GM23248 (cell line): ENCODE measurements at regions not wholly inside any gene's neighbourhood (a gene's known extent, or its start where the extent isn't known, plus 50 kb on each side); places are given as distances from the start of the nearest gene placed in this dataset.
"Not testable (repeated sequence)": the region's sequence is repeated elsewhere in the genome, so short reads cannot be mapped to it uniquely, and the experiment has no call there.

ENCODE experiments used
- DNase-seq: peaks from one replicate; pipeline ENCODE4 v3.0.0-alpha.2; 2015
- H2AFZ ChIP-seq: fragments of 200-600 bp; sonication (generic); 2 replicates; pipeline ENCODE4 v1.6.1; 2016; ENCODE audit warnings: antibody characterized with exemption
- H3F3A ChIP-seq: fragments of 200-600 bp; sonication (generic); 2 replicates; pipeline ENCODE4 v1.6.1; 2016; ENCODE audit warnings: mild to moderate bottlenecking, antibody characterized with exemption, mixed run types; ENCODE audit not compliant: insufficient read depth
- H3K27ac ChIP-seq: fragments of 200-600 bp; sonication (generic); 2 replicates; pipeline ENCODE4 v1.5.1; 2016; ENCODE audit warnings: mild to moderate bottlenecking
- H3K27me3 ChIP-seq: fragments of 200-600 bp; sonication (generic); replicated peaks from 2 replicates; pipeline ENCODE4 v1.6.1; 2016; ENCODE audit warnings: mild to moderate bottlenecking; ENCODE audit not compliant: insufficient read depth
- H3K36me3 ChIP-seq: fragments of 200-600 bp; sonication (generic); 2 replicates; pipeline ENCODE4 v1.6.1; 2016; ENCODE audit warnings: low read depth, mild to moderate bottlenecking
- H3K4me1 ChIP-seq: fragments of 200-600 bp; sonication (generic); 2 replicates; pipeline ENCODE4 v1.6.1; 2016; ENCODE audit warnings: mild to moderate bottlenecking; ENCODE audit not compliant: insufficient read depth
- H3K4me2 ChIP-seq: fragments of 200-600 bp; sonication (generic); one replicate; pipeline ENCODE4 v1.6.1; 2016; ENCODE audit warnings: mild to moderate bottlenecking; ENCODE audit not compliant: unreplicated experiment
- H3K4me3 ChIP-seq: fragments of 200-600 bp; sonication (generic); 2 replicates; pipeline ENCODE4 v1.5.1; 2016; ENCODE audit warnings: mild to moderate bottlenecking
- H3K79me2 ChIP-seq: fragments of 200-600 bp; sonication (generic); 2 replicates; pipeline ENCODE4 v1.6.1; 2016; ENCODE audit warnings: mild to moderate bottlenecking; ENCODE audit not compliant: insufficient read depth
- H3K9ac ChIP-seq: fragments of 200-600 bp; sonication (generic); 2 replicates; pipeline ENCODE4 v1.6.1; 2016; ENCODE audit warnings: mild to moderate bottlenecking
- H3K9me2 ChIP-seq: fragments of 200-600 bp; sonication (generic); 2 replicates; pipeline ENCODE4 v1.6.1; 2016; ENCODE audit warnings: mixed run types, mild to moderate bottlenecking, moderate library complexity; ENCODE audit not compliant: insufficient read depth
- H3K9me3 ChIP-seq: fragments of 200-600 bp; sonication (generic); one replicate; pipeline ENCODE4 v1.6.1; 2017; ENCODE audit warnings: low read depth
- H4K20me1 ChIP-seq: fragments of 200-600 bp; sonication (generic); 2 replicates; pipeline ENCODE4 v1.6.0; 2016; ENCODE audit not compliant: insufficient read depth
- WGBS, 2 experiments: methylation state at CpG; one replicate each; pipeline ENCODE4 v1.1.6; 2015 to 2017; ENCODE audit warnings: low lambda C conversion rate in 2 of 2, low coverage in 1 of 2; ENCODE audit errors: missing lambda C conversion rate in 2 of 2; 5-methylcytosine and 5-hydroxymethylcytosine counted together
- in situ Hi-C: fragments of 300-500 bp; cut with MboI; formaldehyde crosslinking; loops from 2 replicates; pipeline ENCODE4 v1.15.0; 2020

- in situ Hi-C loops, H3K36me3 ChIP-seq, H4K20me1 ChIP-seq, H3K4me2 ChIP-seq, H3K9ac ChIP-seq, H3K79me2 ChIP-seq, H3K9me2 ChIP-seq, H3K4me3 ChIP-seq, H3K4me1 ChIP-seq, H3K27me3 ChIP-seq, DNase-seq, H3F3A ChIP-seq, H3K9me3 ChIP-seq, H3K27ac ChIP-seq, H2AFZ ChIP-seq: not testable (repeated sequence)
- WGBS, 2 experiments: no CpG with 5 or more reads among the region's 22 CpGs
These were observed 2144.1 kb upstream of the TPTE start for GRCh38 chr21:8377093-8377841.

DNA sequence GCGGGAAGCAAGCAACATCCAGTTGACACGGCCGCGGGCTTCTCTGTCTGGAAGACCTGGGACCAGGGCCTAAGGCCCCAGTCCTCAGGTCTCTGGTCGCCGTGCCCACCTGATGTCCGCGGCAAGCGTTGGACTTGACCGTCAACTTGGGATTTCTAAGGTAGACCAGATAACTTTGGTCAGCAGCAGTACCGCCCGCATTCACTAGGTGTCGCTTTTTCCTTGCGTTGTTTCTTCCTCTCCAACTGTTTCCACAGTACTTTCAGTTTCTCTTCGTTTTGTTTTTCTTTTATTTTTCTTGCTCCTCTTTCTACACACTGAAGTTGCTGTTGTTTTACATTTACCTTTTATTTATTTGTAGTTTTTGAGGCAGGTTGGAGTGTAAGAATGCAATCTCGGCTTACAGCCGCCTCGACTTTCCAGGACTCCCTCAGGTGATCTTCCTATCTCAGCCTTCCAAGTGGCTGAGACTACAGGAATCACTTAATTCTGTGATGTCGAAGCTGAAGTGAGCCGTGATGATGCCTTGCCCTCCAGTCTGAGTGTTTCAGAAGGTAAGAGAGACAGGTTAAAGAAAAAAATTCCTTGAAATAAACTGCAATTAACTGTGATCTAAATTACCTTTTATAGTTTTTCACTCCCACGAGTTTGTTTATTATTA, 2140.8 kb upstream of the TPTE start:
- H3K9ac ChIP-seq, H3K4me2 ChIP-seq, H3K4me1 ChIP-seq, H3K9me2 ChIP-seq, H3K27me3 ChIP-seq, H3K27ac ChIP-seq, H3K4me3 ChIP-seq, H2AFZ ChIP-seq, DNase-seq, H3F3A ChIP-seq, H3K79me2 ChIP-seq, H4K20me1 ChIP-seq, H3K9me3 ChIP-seq, H3K36me3 ChIP-seq, in situ Hi-C loops: not testable (repeated sequence)
- no CpG with 5 or more reads among the region's 21 CpGs for WGBS, 2 experiments

GRCh38 chr21:8388169-8388939, 2133.0 kb upstream of the TPTE start:
- H4K20me1 ChIP-seq, H3K27me3 ChIP-seq, H3K36me3 ChIP-seq, H3K79me2 ChIP-seq, H3K4me2 ChIP-seq, H3K9me2 ChIP-seq, H3K4me3 ChIP-seq, H3K9me3 ChIP-seq, H3K27ac ChIP-seq, H3K9ac ChIP-seq, DNase-seq, H2AFZ ChIP-seq, H3K4me1 ChIP-seq, H3F3A ChIP-seq, in situ Hi-C loops: not testable (repeated sequence)
- WGBS, 2 experiments: no CpG with 5 or more reads among the region's 107 CpGs

DNA sequence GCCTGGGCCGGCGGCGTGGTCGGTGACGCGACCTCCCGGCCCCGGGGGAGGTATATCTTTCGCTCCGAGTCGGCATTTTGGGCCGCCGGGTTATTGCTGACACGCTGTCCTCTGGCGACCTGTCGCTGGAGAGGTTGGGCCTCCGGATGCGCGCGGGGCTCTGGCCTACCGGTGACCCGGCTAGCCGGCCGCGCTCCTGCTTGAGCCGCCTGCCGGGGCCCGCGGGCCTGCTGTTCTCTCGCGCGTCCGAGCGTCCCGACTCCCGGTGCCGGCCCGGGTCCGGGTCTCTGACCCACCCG, 2132.5 kb upstream of the TPTE start:
- H3K36me3 ChIP-seq, H3K9ac ChIP-seq, H3K4me2 ChIP-seq, H3K9me3 ChIP-seq, DNase-seq, H3K27me3 ChIP-seq, H3K27ac ChIP-seq, H2AFZ ChIP-seq, in situ Hi-C loops, H3K79me2 ChIP-seq, H3K9me2 ChIP-seq, H3K4me1 ChIP-seq, H3K4me3 ChIP-seq, H4K20me1 ChIP-seq, H3F3A ChIP-seq: not testable (repeated sequence)
- WGBS, 2 experiments: no CpG with 5 or more reads among the region's 40 CpGs

DNA sequence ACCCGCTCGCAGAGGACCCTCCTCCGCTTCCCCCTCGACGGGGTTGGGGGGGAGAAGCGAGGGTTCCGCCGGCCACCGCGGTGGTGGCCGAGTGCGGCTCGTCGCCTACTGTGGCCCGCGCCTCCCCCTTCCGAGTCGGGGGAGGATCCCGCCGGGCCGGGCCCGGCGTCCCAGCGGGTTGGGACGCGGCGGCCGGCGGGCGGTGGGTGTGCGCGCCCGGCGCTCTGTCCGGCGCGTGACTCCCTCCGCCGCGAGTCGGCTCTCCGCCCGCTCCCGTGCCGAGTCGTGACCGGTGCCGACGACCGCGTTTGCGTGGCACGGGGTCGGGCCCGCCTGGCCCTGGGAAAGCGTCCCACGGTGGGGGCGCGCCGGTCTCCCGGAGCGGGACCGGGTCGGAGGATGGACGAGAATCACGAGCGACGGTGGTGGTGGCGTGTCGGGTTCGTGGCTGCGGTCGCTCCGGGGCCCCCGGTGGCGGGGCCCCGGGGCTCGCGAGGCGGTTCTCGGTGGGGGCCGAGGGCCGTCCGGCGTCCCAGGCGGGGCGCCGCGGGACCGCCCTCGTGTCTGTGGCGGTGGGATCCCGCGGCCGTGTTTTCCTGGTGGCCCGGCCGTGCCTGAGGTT, 2130.7 kb upstream of the TPTE start:
- DNase-seq, H3K36me3 ChIP-seq, H4K20me1 ChIP-seq, H3K27ac ChIP-seq, H3K79me2 ChIP-seq, H3K4me1 ChIP-seq, H3K4me2 ChIP-seq, H3K9me2 ChIP-seq, in situ Hi-C loops, H3K27me3 ChIP-seq, H2AFZ ChIP-seq, H3K9me3 ChIP-seq, H3K9ac ChIP-seq, H3K4me3 ChIP-seq, H3F3A ChIP-seq: not testable (repeated sequence)
- no CpG with 5 or more reads among the region's 97 CpGs for WGBS, 2 experiments

DNA sequence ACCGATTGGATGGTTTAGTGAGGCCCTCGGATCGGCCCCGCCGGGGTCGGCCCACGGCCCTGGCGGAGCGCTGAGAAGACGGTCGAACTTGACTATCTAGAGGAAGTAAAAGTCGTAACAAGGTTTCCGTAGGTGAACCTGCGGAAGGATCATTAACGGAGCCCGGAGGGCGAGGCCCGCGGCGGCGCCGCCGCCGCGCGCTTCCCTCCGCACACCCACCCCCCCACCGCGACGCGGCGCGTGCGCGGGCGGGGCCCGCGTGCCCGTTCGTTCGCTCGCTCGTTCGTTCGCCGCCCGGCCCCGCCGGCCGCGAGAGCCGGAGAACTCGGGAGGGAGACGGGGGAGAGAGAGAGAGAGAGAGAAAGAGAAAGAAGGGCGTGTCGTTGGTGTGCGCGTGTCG, 2127.0 kb upstream of the TPTE start:
- H3K27ac ChIP-seq, H2AFZ ChIP-seq, H3K4me1 ChIP-seq, H3K36me3 ChIP-seq, H3K4me2 ChIP-seq, H4K20me1 ChIP-seq, H3F3A ChIP-seq, H3K9me3 ChIP-seq, H3K4me3 ChIP-seq, H3K27me3 ChIP-seq, DNase-seq, H3K9ac ChIP-seq, H3K9me2 ChIP-seq, H3K79me2 ChIP-seq, in situ Hi-C loops: not testable (repeated sequence)
- no CpG with 5 or more reads among the region's 59 CpGs for WGBS, 2 experiments

DNA sequence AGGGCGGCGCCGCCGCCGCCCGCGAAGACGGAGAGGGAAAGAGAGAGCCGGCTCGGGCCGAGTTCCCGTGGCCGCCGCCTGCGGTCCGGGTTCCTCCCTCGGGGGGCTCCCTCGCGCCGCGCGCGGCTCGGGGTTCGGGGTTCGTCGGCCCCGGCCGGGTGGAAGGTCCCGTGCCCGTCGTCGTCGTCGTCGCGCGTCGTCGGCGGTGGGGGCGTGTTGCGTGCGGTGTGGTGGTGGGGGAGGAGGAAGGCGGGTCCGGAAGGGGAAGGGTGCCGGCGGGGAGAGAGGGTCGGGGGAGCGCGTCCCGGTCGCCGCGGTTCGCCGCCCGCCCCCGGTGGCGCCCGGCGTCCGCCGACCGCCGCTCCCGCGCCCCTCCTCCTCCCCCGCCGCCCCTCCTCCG, 2125.4 kb upstream of the TPTE start:
- H3K9me3 ChIP-seq, H3K4me3 ChIP-seq, H2AFZ ChIP-seq, H3K4me2 ChIP-seq, H3K9me2 ChIP-seq, H3F3A ChIP-seq, H3K4me1 ChIP-seq, H3K27ac ChIP-seq, H4K20me1 ChIP-seq, H3K36me3 ChIP-seq, H3K9ac ChIP-seq, in situ Hi-C loops, H3K27me3 ChIP-seq, DNase-seq, H3K79me2 ChIP-seq: not testable (repeated sequence)
- no CpG with 5 or more reads among the region's 71 CpGs for WGBS, 2 experiments
